PC-9 (cell line): ENCODE measurements at regions not wholly inside any gene's neighbourhood (a gene's known extent, or its start where the extent isn't known, plus 50 kb on each side); places are given as distances from the start of the nearest gene placed in this dataset.

Experiments used
- EZH2 ChIP-seq: fragments of 200-600 bp; sonication (generic); IDR thresholded peaks from 2 replicates; pipeline ENCODE4 v1.8.0; 2017; ENCODE audit warnings: antibody characterized with exemption, low read depth
- TF ChIP-seq, protein P1 (sequence below): fragments of 200-600 bp; sonication (generic); conservative IDR thresholded peaks from 2 replicates; pipeline ENCODE4 v1.6.1; 2017; ENCODE audit warnings: mixed run types, antibody characterized with exemption, mild to moderate bottlenecking, moderate library complexity

DNA sequence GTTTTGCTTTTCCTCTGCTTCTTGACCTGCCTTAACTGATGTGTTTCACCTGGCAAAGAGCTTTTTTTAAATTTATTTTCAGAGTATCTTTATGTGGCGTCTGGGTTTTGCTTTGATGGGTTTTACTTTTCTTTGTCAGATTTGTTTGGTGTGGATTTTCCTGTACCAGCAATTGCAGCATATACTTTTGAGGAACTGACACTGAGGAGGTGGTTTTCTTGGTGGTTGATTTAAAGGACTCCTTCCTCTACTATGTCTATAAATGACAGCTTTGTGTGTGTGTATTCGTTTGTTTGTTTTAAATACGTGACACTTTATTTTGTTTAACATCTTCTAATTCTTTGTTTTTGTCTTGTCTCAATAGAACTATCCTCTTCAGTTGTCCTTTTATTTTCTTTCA is 1071.9 kb upstream of the ARRDC3 start:
- TF ChIP-seq, protein P1, sequence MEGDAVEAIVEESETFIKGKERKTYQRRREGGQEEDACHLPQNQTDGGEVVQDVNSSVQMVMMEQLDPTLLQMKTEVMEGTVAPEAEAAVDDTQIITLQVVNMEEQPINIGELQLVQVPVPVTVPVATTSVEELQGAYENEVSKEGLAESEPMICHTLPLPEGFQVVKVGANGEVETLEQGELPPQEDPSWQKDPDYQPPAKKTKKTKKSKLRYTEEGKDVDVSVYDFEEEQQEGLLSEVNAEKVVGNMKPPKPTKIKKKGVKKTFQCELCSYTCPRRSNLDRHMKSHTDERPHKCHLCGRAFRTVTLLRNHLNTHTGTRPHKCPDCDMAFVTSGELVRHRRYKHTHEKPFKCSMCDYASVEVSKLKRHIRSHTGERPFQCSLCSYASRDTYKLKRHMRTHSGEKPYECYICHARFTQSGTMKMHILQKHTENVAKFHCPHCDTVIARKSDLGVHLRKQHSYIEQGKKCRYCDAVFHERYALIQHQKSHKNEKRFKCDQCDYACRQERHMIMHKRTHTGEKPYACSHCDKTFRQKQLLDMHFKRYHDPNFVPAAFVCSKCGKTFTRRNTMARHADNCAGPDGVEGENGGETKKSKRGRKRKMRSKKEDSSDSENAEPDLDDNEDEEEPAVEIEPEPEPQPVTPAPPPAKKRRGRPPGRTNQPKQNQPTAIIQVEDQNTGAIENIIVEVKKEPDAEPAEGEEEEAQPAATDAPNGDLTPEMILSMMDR: no peak
- TF ChIP-seq EZH2: no peak
